K562 (cell line): ENCODE measurements at regions not wholly inside any gene's neighbourhood (a gene's known extent, or its start where the extent isn't known, plus 50 kb on each side); places are given as distances from the start of the nearest gene placed in this dataset.

ENCODE experiments used
- ATAC-seq: fragments of 200-7000 bp; cut with Tn5 transposase; 3 replicates; pipeline ENCODE4 v1.9.1; 2020; ENCODE audit warnings: moderate library complexity
- BruUV-seq: library from RNA; stranded (reverse); fragments of 400-500 nt; replicated peaks from 2 replicates; lab custom pipeline; 2021; lab: Mats Ljungman, UMichigan
- CTCF ChIA-PET: fragments of 300-600 bp; formaldehyde crosslinking; extraction: SDS; loops from one replicate; lab custom pipeline; 2021; ENCODE audit warnings: low intra/inter-chr PET ratio; lab: Yijun Ruan, JAX
- POLR2A ChIA-PET: fragments of 300-600, 350-650 bp; sonication (Branson Sonifier 250); formaldehyde crosslinking; extraction: SDS; loops from one replicate; lab custom pipeline; 2021; ENCODE audit warnings: antibody characterized with exemption, inconsistent platforms; lab: Yijun Ruan, JAX
- DNase-seq, 4 experiments: peaks; one replicate each; pipeline versions ENCODE4 v3.0.0 to v3.0.0-alpha.2; 2011 to 2018; ENCODE audit warnings: low spot score in 3 of 4, mixed read lengths in 3 of 4; ENCODE audit errors: extremely low read depth in 1 of 4
- FAIRE-seq: peaks from 2 replicates; lab custom pipeline; 2011; peaks lifted over from hg19 to GRCh38; lab: Jason Lieb, UNC
- H2AFZ ChIP-seq: 2 replicates; pipeline ENCODE4 v1.6.0; 2011; ENCODE audit warnings: low read depth, low read length, control low read depth, inconsistent platforms
- H3K27ac ChIP-seq: fragments of 200-600 bp; 3 replicates; pipeline ENCODE4 v1.8.0; 2011; ENCODE audit warnings: low read depth, mild to moderate bottlenecking, control low read depth, inconsistent platforms, low read length, moderate library complexity, mixed read lengths; ENCODE audit errors: extremely low read depth
- H3K27me3 ChIP-seq, 2 experiments: fragments of 300-600 bp in 1 of 2; 2 replicates in 1 of 2; 3 replicates in 1 of 2; pipeline versions ENCODE4 v1.6.0 to v1.8.0; 2011; ENCODE audit warnings: inconsistent platforms in 2 of 2, low read length in 2 of 2, mild to moderate bottlenecking in 1 of 2, mixed read lengths in 1 of 2, moderate library complexity in 1 of 2; ENCODE audit not compliant: control insufficient read depth in 2 of 2, insufficient read depth in 2 of 2
- H3K36me3 ChIP-seq: fragments of 300-600 bp; 3 replicates; pipeline ENCODE4 v1.8.0; 2011; ENCODE audit warnings: mild to moderate bottlenecking, low read length, inconsistent platforms; ENCODE audit not compliant: control insufficient read depth, insufficient read depth
- H3K4me1 ChIP-seq, 2 experiments: fragments of 200-600 bp in 1 of 2; replicated peaks in 1 of 2; 2 replicates in 1 of 2; 3 replicates in 1 of 2; pipeline versions ENCODE4 v1.5.1 to v1.8.0; 2011; ENCODE audit warnings: inconsistent platforms in 2 of 2, low read length in 2 of 2, mild to moderate bottlenecking in 1 of 2, mixed read lengths in 1 of 2, moderate library complexity in 1 of 2; ENCODE audit not compliant: control insufficient read depth in 2 of 2, insufficient read depth in 2 of 2
- H3K4me2 ChIP-seq: 2 replicates; pipeline ENCODE4 v1.6.1; 2011; ENCODE audit warnings: low read length, control low read depth, inconsistent platforms, mixed read lengths; ENCODE audit not compliant: insufficient read depth
- H3K4me3 ChIP-seq: fragments of 200-600 bp; sonication (generic), shearing (Covaris generic); 2 replicates; pipeline ENCODE4 v1.5.1; 2016; ENCODE audit warnings: control low read depth, inconsistent platforms
- H3K79me2 ChIP-seq: fragments of 200-600 bp; 3 replicates; pipeline ENCODE4 v1.8.0; 2011; ENCODE audit warnings: low read length, inconsistent platforms; ENCODE audit not compliant: control insufficient read depth, insufficient read depth
- H3K9ac ChIP-seq, 2 experiments: 2 replicates each; pipeline versions ENCODE4 v1.6.0 to v1.6.1; 2011; ENCODE audit warnings: low read depth in 2 of 2, low read length in 2 of 2, control low read depth in 1 of 2, inconsistent platforms in 1 of 2, mild to moderate bottlenecking in 1 of 2, mixed read lengths in 1 of 2; ENCODE audit not compliant: insufficient read depth in 1 of 2
- H3K9me1 ChIP-seq: one replicate; pipeline ENCODE4 v1.6.0; 2011; ENCODE audit warnings: inconsistent platforms, mild to moderate bottlenecking, low read length, moderate library complexity; ENCODE audit not compliant: control insufficient read depth, insufficient read depth
- H3K9me3 ChIP-seq: replicated peaks from 2 replicates; pipeline ENCODE4 v1.5.1; 2011; ENCODE audit warnings: low read depth, low read length, inconsistent platforms; ENCODE audit not compliant: control insufficient read depth, insufficient read depth
- H4K20me1 ChIP-seq: replicated peaks from 2 replicates; pipeline ENCODE4 v1.6.1; 2011; ENCODE audit warnings: low read length, inconsistent platforms, mixed read lengths; ENCODE audit not compliant: control insufficient read depth, insufficient read depth
- ELF1 ChIP-seq: fragments of 200-800 bp; sonication (Bioruptor generic); IDR thresholded peaks from 2 replicates; pipeline ENCODE4 v1.6.1; 2016; ENCODE audit warnings: missing genetic modification characterization, missing compliant biosample characterization
- L3MBTL2 ChIP-seq: fragments of 450-650 bp; IDR thresholded peaks from 2 replicates; pipeline ENCODE4 v1.6.1; 2016; ENCODE audit warnings: mild to moderate bottlenecking, moderate library complexity
- MECOM ChIP-seq: fragments of 250-450 bp; sonication (Bioruptor Pico); IDR thresholded peaks from 2 replicates; pipeline ENCODE4 v1.8.0; 2022; ENCODE audit warnings: inconsistent platforms
- MEF2D ChIP-seq: conservative IDR thresholded peaks from 2 replicates; pipeline ENCODE4 v1.6.1; 2016; ENCODE audit warnings: low read depth, missing genetic modification characterization, missing compliant biosample characterization
- NR4A1 ChIP-seq, 2 experiments: fragments of 250-450 bp in 1 of 2; fragments of 450-650 bp in 1 of 2; sonication (Bioruptor Pico) in 1 of 2; IDR thresholded peaks; 2 replicates each; pipeline versions ENCODE4 v1.4.0 to v1.6.1; 2016 to 2020; ENCODE audit warnings: mild to moderate bottlenecking in 2 of 2, missing compliant biosample characterization in 1 of 2, missing genetic modification characterization in 1 of 2, moderate library complexity in 1 of 2
- POLR2B ChIP-seq: fragments of 450-650 bp; IDR thresholded peaks from 2 replicates; pipeline ENCODE4 v1.6.1; 2018; ENCODE audit warnings: low read depth; ENCODE audit not compliant: partially characterized antibody
- PTBP1 ChIP-seq: fragments of 200-400 bp; formaldehyde crosslinking; IDR thresholded peaks from 2 replicates; pipeline ENCODE4 v1.6.1; 2017; ENCODE audit warnings: low read depth, low read length
- RBM15 ChIP-seq: fragments of 200-400 bp; formaldehyde crosslinking; IDR thresholded peaks from 2 replicates; pipeline ENCODE4 v1.6.1; 2018; ENCODE audit warnings: mild to moderate bottlenecking, low read length, moderate library complexity; ENCODE audit not compliant: insufficient read depth
- TAL1 ChIP-seq: fragments of 450-650 bp; IDR thresholded peaks from 2 replicates; pipeline ENCODE4 v1.6.1; 2016; ENCODE audit warnings: mild to moderate bottlenecking
- ZBTB1 ChIP-seq: sonication (generic); formaldehyde crosslinking; IDR thresholded peaks from 2 replicates; pipeline ENCODE4 v1.8.1; 2023; ENCODE audit warnings: missing genetic modification reagents, low read depth, mild to moderate bottlenecking, borderline replicate concordance
- ZC3H11A ChIP-seq: IDR thresholded peaks from 2 replicates; pipeline ENCODE4 v1.6.1; 2012; ENCODE audit warnings: low read depth, low read length, improper control_type of control experiment
- ZFP1 ChIP-seq: fragments of 450-650 bp; formaldehyde crosslinking; IDR thresholded peaks from 2 replicates; pipeline ENCODE4 v1.4.0; 2020; ENCODE audit warnings: mild to moderate bottlenecking, mixed read lengths
- ZNF3 ChIP-seq: fragments of 250-450 bp; sonication (Bioruptor Pico); IDR thresholded peaks from 2 replicates; pipeline ENCODE4 v1.5.0; 2021; ENCODE audit warnings: mild to moderate bottlenecking, moderate library complexity
- ZNF695 ChIP-seq: fragments of 450-650 bp; formaldehyde crosslinking; IDR thresholded peaks from 2 replicates; pipeline ENCODE4 v1.4.0; 2020; ENCODE audit warnings: mild to moderate bottlenecking, moderate library complexity
- ZNF75A ChIP-seq: fragments of 450-650 bp; formaldehyde crosslinking; IDR thresholded peaks from 2 replicates; pipeline ENCODE4 v1.4.0; 2020; ENCODE audit warnings: mild to moderate bottlenecking
- WGBS: fragments of 100-300 bp; shearing (Covaris generic); methylation state at CpG from one replicate; pipeline ENCODE4 v1.1.6; 2016; ENCODE audit warnings: low coverage, mixed read lengths; ENCODE audit not compliant: insufficient coverage; ENCODE audit errors: missing lambda C conversion rate; 5-methylcytosine and 5-hydroxymethylcytosine counted together
- in situ Hi-C: fragments of 300-500 bp; cut with MboI; formaldehyde crosslinking; loops from 4 replicates; pipeline ENCODE4 v1.15.0; 2018; ENCODE audit warnings: inconsistent platforms, mixed read lengths
- intact Hi-C: fragments of 100-400 bp; cut with micrococcal nuclease; formaldehyde crosslinking; loops from 2 replicates; pipeline ENCODE4 v1.14.2; 2022
- TF ChIP-seq, protein P1 (sequence below): sonication (generic); formaldehyde crosslinking; IDR thresholded peaks from 2 replicates; pipeline ENCODE4 v1.8.1; 2022; ENCODE audit warnings: missing genetic modification reagents

DNA sequence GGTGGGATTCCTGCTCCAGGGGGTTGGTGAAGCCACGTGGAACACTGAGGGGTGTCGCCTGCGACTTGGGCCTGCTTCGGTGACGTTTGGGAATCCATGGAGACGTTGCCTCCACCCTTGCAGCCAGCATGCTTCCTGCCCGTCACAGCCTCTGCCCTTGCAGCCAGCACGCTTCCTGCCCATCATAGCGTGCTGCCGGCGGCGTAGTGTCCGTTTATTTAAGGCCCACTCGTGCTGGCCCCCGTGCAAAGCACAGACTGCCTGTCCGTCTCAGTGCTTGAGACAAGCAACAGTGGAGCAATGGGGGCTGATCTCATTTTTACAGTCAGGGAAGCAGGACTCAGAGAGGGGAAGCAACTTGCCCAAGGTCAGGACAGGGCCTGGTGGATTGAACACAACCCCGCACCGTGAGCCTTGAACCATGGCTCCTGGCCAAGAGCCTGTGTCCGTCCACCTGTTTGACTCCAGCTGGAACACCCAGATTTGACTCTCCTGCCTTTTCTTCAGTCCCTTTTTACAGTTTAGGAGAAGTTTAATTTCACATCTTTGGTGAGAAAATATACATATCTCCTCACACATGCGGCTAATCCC lies 149.6 kb downstream of the TEX29 start:
- peaks cover 0 to 25% of the 10 kb centered on the region in 2 experiments; a peak in 2 of 5 replicates for H3K27me3 ChIP-seq
- FAIRE-seq (no peak), ATAC-seq (no peak), DNase-seq (no peak)
- H2AFZ ChIP-seq: no peak overlapping the region
- in situ Hi-C loops (loop anchor here (10.0 kb wide), 1 partner anchor 975 kb away; no protein-coding TSS in a partner anchor), intact Hi-C loops (loop anchor here (10.0 kb wide), 1 partner anchor 1135 kb away; no protein-coding TSS in a partner anchor)
- H3K9ac ChIP-seq: no peak overlapping the region
- WGBS: 0% methylated on average over 10 of the region's 20 CpGs
- no peak for TF ChIP-seq ZNF3
- H3K4me1 ChIP-seq: no peaks in the 10 kb centered on the region
- no peak overlapping the region for H3K4me2 ChIP-seq
- CTCF ChIA-PET: no interaction called here
- no TSS peak for BruUV-seq
- no peak overlapping the region for H3K4me3 ChIP-seq
- no peaks in the 10 kb centered on the region for H3K79me2 ChIP-seq
- no peaks in the 10 kb centered on the region for H3K9me3 ChIP-seq
- no peaks in the 10 kb centered on the region for H4K20me1 ChIP-seq
- H3K9me1 ChIP-seq: no peaks in the 10 kb centered on the region
- no peaks in the 10 kb centered on the region for H3K36me3 ChIP-seq
- POLR2A ChIA-PET: no interaction called here
- no peak overlapping the region for H3K27ac ChIP-seq

- H3K79me2 ChIP-seq: no peaks in the 10 kb centered on the region
Measured at GRCh38 chr13:111470933-111471332, 150.5 kb downstream of the TEX29 start.

More at GRCh38 chr13:111470933-111471332, 150.5 kb downstream of the TEX29 start:
- ATAC-seq (no peak), FAIRE-seq (no peak), DNase-seq (no peak)
- POLR2A ChIA-PET: no interaction called here
- Histone ChIP-seq H3K27ac (no peak overlapping the region), H3K9me3 (no peaks in the 10 kb centered on the region), H3K9me1 (no peaks in the 10 kb centered on the region), H3K36me3 (no peaks in the 10 kb centered on the region), H3K9ac (no peak overlapping the region), H3K4me3 (no peak overlapping the region), H3K4me2 (no peak overlapping the region), H4K20me1 (no peaks in the 10 kb centered on the region), H3K4me1 (no peaks in the 10 kb centered on the region), H3K27me3 (peaks cover 0 to 25% of the 10 kb centered on the region in 2 experiments; a peak in 2 of 5 replicates), H2AFZ (no peak overlapping the region)
- CTCF ChIA-PET: no interaction called here
- in situ Hi-C loops (loop anchor here (10.0 kb wide), 1 partner anchor 974 kb away; no protein-coding TSS in a partner anchor), intact Hi-C loops (loop anchor here (10.0 kb wide), 1 partner anchor 1134 kb away; no protein-coding TSS in a partner anchor)
- no TSS peak for BruUV-seq
- WGBS: 4% methylated on average over 9 of the region's 9 CpGs
- no peak for TF ChIP-seq PTBP1
- no peak for TF ChIP-seq L3MBTL2
- TF ChIP-seq MEF2D (tag): no peak
- no peak for TF ChIP-seq RBM15
- no peak for TF ChIP-seq POLR2B
- no peak for TF ChIP-seq MECOM (CRISPR knock-in tag)
- no peak for TF ChIP-seq ZFP1
- TF ChIP-seq, protein P1, sequence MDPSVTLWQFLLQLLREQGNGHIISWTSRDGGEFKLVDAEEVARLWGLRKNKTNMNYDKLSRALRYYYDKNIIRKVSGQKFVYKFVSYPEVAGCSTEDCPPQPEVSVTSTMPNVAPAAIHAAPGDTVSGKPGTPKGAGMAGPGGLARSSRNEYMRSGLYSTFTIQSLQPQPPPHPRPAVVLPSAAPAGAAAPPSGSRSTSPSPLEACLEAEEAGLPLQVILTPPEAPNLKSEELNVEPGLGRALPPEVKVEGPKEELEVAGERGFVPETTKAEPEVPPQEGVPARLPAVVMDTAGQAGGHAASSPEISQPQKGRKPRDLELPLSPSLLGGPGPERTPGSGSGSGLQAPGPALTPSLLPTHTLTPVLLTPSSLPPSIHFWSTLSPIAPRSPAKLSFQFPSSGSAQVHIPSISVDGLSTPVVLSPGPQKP (CRISPR knock-in tag): no peak
- no peak for TF ChIP-seq ZC3H11A
- no peak for TF ChIP-seq ZBTB1 (CRISPR knock-in tag)
- no peak for TF ChIP-seq TAL1
- TF ChIP-seq ELF1 (tag): no peak
- no peak for TF ChIP-seq ZNF75A (CRISPR knock-in tag)
- TF ChIP-seq ZNF695: no peak
- TF ChIP-seq NR4A1 (CRISPR knock-in tag; IDR thresholded peaks at IDR 0.05): no peak
- no peak for TF ChIP-seq NR4A1 (tag; IDR thresholded peaks at IDR 0.05)
